Panc1 (cell line): ENCODE measurements at regions not wholly inside any gene's neighbourhood (a gene's known extent, or its start where the extent isn't known, plus 50 kb on each side); places are given as distances from the start of the nearest gene placed in this dataset.

Source experiments
- ATAC-seq: fragments of 200-7000 bp; cut with Tn5 transposase; 2 replicates; pipeline ENCODE4 v1.9.1; 2020; ENCODE audit warnings: mild to moderate bottlenecking, moderate library complexity
- BruUV-seq: library from RNA; stranded (reverse); fragments of 400-500 nt; replicated peaks from 2 replicates; lab custom pipeline; 2021; lab: Mats Ljungman, UMichigan
- CTCF ChIA-PET: fragments of 300-600 bp; sonication (Branson Sonifier 250); formaldehyde crosslinking; loops from one replicate; lab custom pipeline; 2022; ENCODE audit warnings: antibody characterized with exemption; lab: Charles Lee
- POLR2A ChIA-PET: fragments of 300-600 bp; sonication (Branson Sonifier 250); formaldehyde crosslinking; loops from one replicate; lab custom pipeline; 2022; ENCODE audit warnings: antibody characterized with exemption; lab: Charles Lee
- DNase-seq: peaks from one replicate; pipeline ENCODE4 v3.0.0-alpha.2; 2010; ENCODE audit warnings: low read depth, low spot score
- H3K27ac ChIP-seq: 2 replicates; pipeline ENCODE4 v1.5.1; 2011; ENCODE audit warnings: mild to moderate bottlenecking, low read length, inconsistent platforms
- H3K27me3 ChIP-seq: fragments of 200-500 bp; sonication (Bioruptor generic); 2 replicates; pipeline ENCODE4 v1.6.0; 2014; ENCODE audit warnings: low read length, inconsistent platforms; ENCODE audit not compliant: control insufficient read depth, insufficient read depth
- H3K36me3 ChIP-seq: fragments of 200-500 bp; sonication (Bioruptor generic); 2 replicates; pipeline ENCODE4 v1.5.1; 2014; ENCODE audit warnings: inconsistent platforms, mild to moderate bottlenecking, low read length, moderate library complexity; ENCODE audit not compliant: control insufficient read depth, insufficient read depth
- H3K4me1 ChIP-seq: 2 replicates; pipeline ENCODE4 v1.5.1; 2011; ENCODE audit warnings: inconsistent platforms, mild to moderate bottlenecking, low read length, moderate library complexity; ENCODE audit not compliant: control insufficient read depth, insufficient read depth
- H3K4me3 ChIP-seq, 2 experiments: 2 replicates each; pipeline ENCODE4 v1.5.1; 2011 to 2012; ENCODE audit warnings: low read depth in 2 of 2, low read length in 2 of 2, mild to moderate bottlenecking in 2 of 2, inconsistent platforms in 1 of 2, moderate library complexity in 1 of 2
- H3K9me3 ChIP-seq: fragments of 200-500 bp; sonication (Bioruptor generic); 2 replicates; pipeline ENCODE4 v1.5.1; 2014; ENCODE audit warnings: low read depth, mild to moderate bottlenecking, inconsistent platforms, low read length, moderate library complexity; ENCODE audit not compliant: control insufficient read depth, insufficient read depth
- CTCF ChIP-seq: fragments of 450-650 bp; IDR thresholded peaks from 2 replicates; pipeline ENCODE4 v1.5.1; 2017; ENCODE audit warnings: mild to moderate bottlenecking
- POLR2AphosphoS5 ChIP-seq: IDR thresholded peaks from 2 replicates; pipeline ENCODE4 v1.6.1; 2012; ENCODE audit warnings: mild to moderate bottlenecking, low read depth, low read length, moderate library complexity
- REST ChIP-seq, 2 experiments: IDR thresholded peaks; 2 replicates each; pipeline ENCODE4 v1.6.1; 2011 to 2012; ENCODE audit warnings: low read depth in 2 of 2, control low read depth in 1 of 2, low read length in 1 of 2, mild to moderate bottlenecking in 1 of 2, moderate library complexity in 1 of 2; ENCODE audit not compliant: insufficient read depth in 1 of 2
- SIN3A ChIP-seq: IDR thresholded peaks from 2 replicates; pipeline ENCODE4 v1.6.1; 2012; ENCODE audit warnings: low read depth, mild to moderate bottlenecking, low read length, moderate library complexity, borderline replicate concordance; ENCODE audit not compliant: insufficient read depth
- TCF7L2 ChIP-seq: IDR thresholded peaks from 2 replicates; pipeline ENCODE4 v1.6.1; 2011; ENCODE audit warnings: mild to moderate bottlenecking, low read depth, low read length, inconsistent platforms
- in situ Hi-C: cut with HindIII; loops from 2 replicates; pipeline ENCODE4 v1.10.0; 2016; ENCODE audit warnings: low sequenced_read_pairs, low pct_unique_long_range_greater_than_20kb
- intact Hi-C: fragments of 100-400 bp; cut with micrococcal nuclease; formaldehyde crosslinking; loops from one replicate; pipeline ENCODE4 v1.10.0; 2022; ENCODE audit not compliant: unreplicated experiment

- in situ Hi-C loops (no loop called here), intact Hi-C loops (no loop called here)
- ChIA-PET POLR2A (no interaction called here), CTCF (no interaction called here)
- BruUV-seq, result no TSS peak
- no peaks in the 10 kb centered on the region for H3K4me1 ChIP-seq
- no peak overlapping the region for H3K4me3 ChIP-seq
- DNase-seq, result no peak
- TF ChIP-seq SIN3A (no peak), TCF7L2 (no peak), POLR2AphosphoS5 (no peak), REST (IDR thresholded peaks at IDR 0.05; ENCODE audit: insufficient read depth in 1 of 2, low read depth in 2 of 2, low read length in 1 of 2) (no peak), CTCF (no peak)
- ATAC-seq, result no peak
- no peak overlapping the region for H3K27ac ChIP-seq
- no peaks in the 10 kb centered on the region for H3K9me3 ChIP-seq
- no peaks in the 10 kb centered on the region for H3K27me3 ChIP-seq
- H3K36me3 ChIP-seq, result no peaks in the 10 kb centered on the region; the same call in 1 of the 2 replicates
These were observed 414.9 kb upstream of the SYT4 start for GRCh38 chr18:43692099-43692690.

- H3K9me3 ChIP-seq, result no peaks in the 10 kb centered on the region
- in situ Hi-C loops (no loop called here), intact Hi-C loops (no loop called here)
- no TSS peak for BruUV-seq
- no peak for TF ChIP-seq POLR2AphosphoS5
- no peak for TF ChIP-seq CTCF
- no peak for TF ChIP-seq TCF7L2
- TF ChIP-seq REST (IDR thresholded peaks at IDR 0.05; ENCODE audit: insufficient read depth in 1 of 2, low read depth in 2 of 2, low read length in 1 of 2), result no peak
- TF ChIP-seq SIN3A, result no peak
- DNase-seq (no peak), ATAC-seq (no peak)
- H3K36me3 ChIP-seq, result no peaks in the 10 kb centered on the region
- ChIA-PET CTCF (no interaction called here), POLR2A (no interaction called here)
- H3K27me3 ChIP-seq, result no peaks in the 10 kb centered on the region
- H3K4me1 ChIP-seq, result no peaks in the 10 kb centered on the region
- no peak overlapping the region for H3K4me3 ChIP-seq
- no peak overlapping the region for H3K27ac ChIP-seq
These were observed 425.1 kb upstream of the SYT4 start for GRCh38 chr18:43702399-43702798.
